ENCODE measurements at regions not wholly inside any gene's neighbourhood (a gene's known extent, or its start where the extent isn't known, plus 50 kb on each side); places are given as distances from the start of the nearest gene placed in this dataset.
A peak's percentile ranks its signal among the peaks of the same experiment; 100 is the strongest.

- DNase-seq: no peak
Measured at GRCh38 chr3:42037318-42037945, 53.7 kb upstream of the TRAK1 start.

GRCh38 chr3:42036483-42036823 is 54.7 kb upstream of the TRAK1 start:
- no peak for DNase-seq

DNA sequence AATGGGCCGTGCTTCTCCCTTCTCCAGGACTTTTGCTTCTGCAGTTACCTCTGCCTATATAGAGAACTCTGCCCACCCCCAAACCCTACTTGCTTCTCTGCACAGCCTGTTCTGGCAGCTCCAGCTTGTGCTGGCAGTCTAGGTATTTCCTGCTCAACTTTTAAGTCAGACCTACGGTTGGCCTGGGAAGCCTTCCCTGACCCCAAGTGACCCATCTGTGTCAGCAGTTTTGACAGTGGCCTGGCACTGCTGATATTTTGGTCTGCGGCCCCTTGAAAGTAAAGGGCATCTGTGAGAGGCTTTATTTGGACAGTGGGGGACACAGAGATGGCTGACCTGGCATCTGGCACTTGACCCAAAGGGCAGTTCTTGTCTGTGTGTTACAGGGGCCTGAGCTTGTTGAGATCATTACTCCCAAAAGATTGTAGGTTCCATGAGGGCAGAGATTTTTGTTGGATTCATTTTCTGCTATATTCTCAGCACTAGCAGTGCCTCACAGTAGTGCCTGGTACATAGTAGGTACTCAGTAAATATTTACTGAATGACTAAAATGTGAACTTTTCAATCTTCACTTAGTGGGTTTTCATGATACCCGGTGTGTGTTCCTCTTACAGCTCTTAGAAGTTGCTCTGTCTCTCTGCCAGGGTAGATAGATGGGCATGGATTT is 55.2 kb upstream of the TRAK1 start:
- no peak for DNase-seq

DNA sequence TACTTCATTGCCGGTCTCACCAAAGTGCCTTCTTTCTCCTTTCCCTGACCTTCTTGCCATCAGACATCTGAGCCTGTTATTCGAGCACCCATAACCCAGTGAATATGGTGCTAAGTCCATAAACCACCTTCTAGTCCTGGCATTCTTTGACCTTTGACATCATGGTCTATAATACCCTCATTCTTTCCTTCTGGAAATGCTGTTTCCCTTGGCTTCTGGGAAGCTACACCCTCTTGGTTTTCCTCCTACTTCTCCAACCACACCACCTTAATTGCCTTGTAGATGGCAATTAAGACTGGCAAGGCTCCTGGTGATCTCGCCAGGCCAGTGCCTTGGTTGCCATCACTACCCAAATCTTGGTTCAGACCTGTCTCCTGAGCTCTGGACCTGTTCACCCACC is 56.1 kb upstream of the TRAK1 start:
- no peak for DNase-seq

- DNase-seq: peak; percentile 24
Measured at GRCh38 chr3:42033741-42034140, 57.4 kb upstream of the TRAK1 start.

- DNase-seq: peak; percentile 32
Measured at GRCh38 chr3:42032693-42033349, 58.3 kb upstream of the TRAK1 start.

GRCh38 chr3:42031808-42032480 is 59.2 kb upstream of the TRAK1 start:
- peak; percentile 43 for DNase-seq

DNA sequence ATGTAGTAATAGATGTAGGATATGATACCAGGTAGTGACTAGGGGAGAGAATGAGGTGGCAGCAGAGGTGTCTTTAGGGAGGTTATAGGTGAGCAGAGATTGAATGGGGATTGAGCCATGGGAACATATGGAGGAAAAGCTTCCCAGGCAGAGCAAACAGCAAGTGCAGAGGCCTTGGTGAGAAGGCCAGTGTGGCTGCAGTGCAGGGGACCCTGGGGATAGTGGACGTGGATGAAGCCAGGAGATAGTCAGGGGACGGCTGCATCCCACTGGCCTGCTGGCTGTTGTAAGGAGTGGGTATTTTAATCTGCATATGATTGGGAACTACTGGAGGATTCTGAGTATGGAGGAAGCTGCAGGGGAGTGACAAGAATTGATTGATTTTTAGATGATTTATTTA is 62.7 kb upstream of the TRAK1 start:
- DNase-seq: no peak

DNA sequence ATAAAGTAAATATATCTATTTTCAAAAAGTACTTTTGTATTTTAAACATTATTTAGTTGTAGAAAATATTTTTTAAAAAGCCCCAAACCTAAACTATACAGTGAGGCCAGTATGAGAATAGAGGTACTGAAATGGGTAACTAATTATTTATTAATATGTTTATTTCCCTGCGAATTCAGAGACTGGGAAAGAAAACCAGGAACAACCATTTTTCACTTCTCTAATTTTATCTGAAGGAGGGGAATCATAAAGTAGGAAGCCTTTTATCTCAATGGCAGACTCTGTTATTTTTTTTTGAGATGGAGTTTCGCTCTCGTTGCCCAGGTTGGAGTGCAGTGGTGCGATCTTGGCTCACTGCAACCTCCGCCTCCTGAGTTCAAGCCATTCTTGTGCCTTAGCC is 63.6 kb upstream of the TRAK1 start:
- no peak for DNase-seq

DNA sequence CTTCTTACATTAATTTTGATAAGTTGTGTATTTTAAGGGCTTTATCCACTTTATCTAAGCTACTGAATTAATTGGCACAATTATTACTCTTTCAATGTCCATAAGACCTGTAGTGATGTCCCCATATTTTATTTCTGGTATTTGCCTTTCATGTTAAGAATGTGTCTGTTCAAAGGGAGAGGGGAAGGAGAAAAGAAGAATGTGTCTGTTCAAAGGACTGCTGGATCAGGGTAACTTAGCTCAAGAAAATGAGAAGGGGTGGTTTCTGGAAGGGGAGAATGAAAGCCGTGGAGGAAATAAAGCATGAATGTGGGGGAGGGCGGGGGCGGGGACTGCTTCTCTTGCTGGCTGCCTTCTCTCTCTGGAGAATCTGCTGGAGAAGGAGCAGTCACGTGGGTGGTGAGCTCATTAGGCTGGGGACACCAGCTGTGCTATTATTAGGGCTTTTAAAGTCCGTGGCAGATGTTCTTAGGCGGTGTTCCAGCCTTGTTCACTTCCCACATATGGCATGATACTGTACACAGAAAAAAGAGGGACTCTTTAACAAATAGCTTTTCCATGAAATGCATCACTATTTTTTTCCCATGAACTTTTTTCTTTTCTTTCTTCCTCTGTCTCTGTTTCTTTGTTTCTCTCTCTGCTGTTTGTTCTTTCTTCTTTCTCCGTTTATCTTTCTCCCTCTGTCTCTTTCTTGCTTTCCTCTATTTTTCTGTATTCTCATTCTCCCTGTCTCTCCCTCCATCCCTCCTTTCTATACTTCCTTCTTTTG is 63.7 kb upstream of the ULK4 start:
- peak; percentile 49 for DNase-seq

- peak; percentile 49 for DNase-seq
Measured at GRCh38 chr3:42024591-42025351, 62.9 kb upstream of the ULK4 start.

DNA sequence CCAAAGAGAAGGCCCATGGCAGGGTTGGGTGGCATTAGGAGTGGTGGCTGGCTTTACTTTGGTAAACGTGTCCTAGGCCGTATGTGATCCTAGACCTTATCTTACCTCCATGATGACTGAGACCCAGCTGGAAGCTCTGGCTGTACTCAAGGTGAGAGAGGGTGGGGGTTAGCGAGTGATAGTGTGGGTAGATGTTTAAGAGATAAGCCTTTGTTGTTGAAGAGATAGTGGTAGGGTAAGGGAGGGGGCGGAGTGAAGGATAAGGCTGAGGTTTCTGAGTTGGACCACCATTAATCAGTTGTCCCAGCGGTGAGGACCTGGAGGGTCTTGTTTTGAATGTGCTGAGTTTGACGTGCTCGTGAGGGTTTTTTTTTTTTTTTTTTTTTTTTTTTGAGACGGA is 61.5 kb upstream of the ULK4 start:
- peak; percentile 60 for DNase-seq

GRCh38 chr3:42022355-42022754 is 60.5 kb upstream of the ULK4 start:
- DNase-seq: peak; percentile 28

GRCh38 chr3:42020684-42021307 is 58.9 kb upstream of the ULK4 start:
- DNase-seq: no peak

- no peak for DNase-seq
Measured at GRCh38 chr3:42019953-42020260, 58.0 kb upstream of the ULK4 start.

DNA sequence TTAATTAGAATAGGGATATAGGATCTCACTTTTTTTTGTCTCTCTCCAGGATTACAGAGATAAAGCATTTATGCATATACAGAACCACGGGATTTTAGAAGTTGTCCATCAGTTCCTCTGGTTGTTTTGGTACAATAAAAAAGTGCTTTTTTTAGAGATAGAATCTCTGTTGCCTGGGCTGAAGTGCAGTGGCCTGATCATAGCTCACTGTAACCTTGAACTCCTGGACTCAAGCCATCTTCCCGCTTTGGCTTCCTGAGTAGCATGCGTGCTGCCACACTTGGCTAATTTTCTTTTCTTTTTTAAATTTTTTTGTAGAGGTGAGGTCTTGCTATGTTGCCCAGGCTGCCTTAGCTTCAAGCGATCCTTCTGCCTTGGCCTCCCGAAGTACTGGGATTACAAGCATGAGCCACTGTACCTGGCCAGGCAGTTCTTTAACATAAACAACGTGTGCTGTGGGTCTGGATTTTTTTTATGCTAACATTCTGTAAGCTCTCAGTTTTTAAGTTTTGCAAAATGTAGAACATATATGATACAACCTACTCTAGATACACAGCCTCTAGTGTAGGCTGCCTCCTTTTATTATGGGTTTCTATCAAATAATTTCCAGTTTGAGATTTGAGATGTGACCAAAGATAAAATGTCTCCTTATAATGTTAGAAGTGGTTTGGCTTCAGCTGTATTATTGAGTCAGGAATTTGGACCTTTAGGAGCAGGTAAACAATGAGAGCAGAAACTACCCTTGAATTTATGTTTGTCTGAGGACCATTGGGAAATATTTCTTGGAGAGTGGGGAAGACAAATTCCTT is 57.4 kb upstream of the ULK4 start:
- no peak for DNase-seq

GRCh38 chr3:42014921-42015533 is 53.1 kb upstream of the ULK4 start:
- DNase-seq: no peak

- DNase-seq: no peak
Measured at GRCh38 chr3:42014458-42014920, 52.6 kb upstream of the ULK4 start.

DNA sequence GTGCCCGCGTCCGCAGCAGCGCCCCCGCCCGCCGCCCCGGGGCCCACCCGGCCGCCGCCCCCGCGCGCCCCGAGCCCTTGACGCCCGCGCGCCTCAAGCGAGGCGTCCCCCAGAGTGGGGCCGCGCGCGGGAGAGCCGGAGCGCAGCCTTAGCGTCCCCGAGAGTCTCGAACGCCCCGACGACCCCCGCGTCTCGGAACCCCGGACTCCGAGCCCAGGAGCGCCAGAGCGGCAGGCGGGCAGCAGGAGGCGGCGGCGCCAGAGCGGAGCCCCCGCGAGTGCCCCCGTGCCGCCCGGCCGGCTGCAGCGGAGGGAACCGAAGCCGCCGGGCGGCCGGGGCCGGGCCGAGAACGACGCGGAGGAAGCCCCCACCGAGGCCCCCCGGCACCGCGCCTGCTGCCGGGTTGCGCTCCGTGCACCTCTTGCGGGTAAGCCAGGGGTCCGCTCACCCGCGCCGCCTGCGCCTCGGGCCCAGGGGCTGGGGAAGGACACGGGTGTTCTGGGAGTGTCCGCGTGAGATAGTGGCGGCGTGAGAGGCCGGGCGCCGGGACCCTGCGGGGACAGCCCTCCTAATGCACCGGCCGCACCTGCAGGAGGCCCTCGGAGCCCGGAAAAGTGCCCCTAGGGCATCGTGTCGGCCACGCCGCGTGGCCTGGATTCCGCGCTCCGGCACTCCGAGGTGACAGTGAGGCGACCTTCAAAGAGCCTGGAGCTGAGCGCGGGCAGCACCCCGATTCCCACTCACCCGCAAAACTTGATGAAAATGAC is 52.0 kb upstream of the ULK4 start:
- peak; percentile 76 for DNase-seq

Measured in activated CD8-positive, alpha-beta memory T cell treated with anti-CD3 and anti-CD28 coated beads for 24 hours (primary cell).